ENCODE measurements at regions not wholly inside any gene's neighbourhood (a gene's known extent, or its start where the extent isn't known, plus 50 kb on each side); places are given as distances from the start of the nearest gene placed in this dataset.

- TF ChIP-seq, protein P1, sequence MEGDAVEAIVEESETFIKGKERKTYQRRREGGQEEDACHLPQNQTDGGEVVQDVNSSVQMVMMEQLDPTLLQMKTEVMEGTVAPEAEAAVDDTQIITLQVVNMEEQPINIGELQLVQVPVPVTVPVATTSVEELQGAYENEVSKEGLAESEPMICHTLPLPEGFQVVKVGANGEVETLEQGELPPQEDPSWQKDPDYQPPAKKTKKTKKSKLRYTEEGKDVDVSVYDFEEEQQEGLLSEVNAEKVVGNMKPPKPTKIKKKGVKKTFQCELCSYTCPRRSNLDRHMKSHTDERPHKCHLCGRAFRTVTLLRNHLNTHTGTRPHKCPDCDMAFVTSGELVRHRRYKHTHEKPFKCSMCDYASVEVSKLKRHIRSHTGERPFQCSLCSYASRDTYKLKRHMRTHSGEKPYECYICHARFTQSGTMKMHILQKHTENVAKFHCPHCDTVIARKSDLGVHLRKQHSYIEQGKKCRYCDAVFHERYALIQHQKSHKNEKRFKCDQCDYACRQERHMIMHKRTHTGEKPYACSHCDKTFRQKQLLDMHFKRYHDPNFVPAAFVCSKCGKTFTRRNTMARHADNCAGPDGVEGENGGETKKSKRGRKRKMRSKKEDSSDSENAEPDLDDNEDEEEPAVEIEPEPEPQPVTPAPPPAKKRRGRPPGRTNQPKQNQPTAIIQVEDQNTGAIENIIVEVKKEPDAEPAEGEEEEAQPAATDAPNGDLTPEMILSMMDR (IDR thresholded peaks at IDR 0.05; ENCODE audit: extremely low read depth, insufficient read depth, missing control alignments), result no peak
- no peak for DNase-seq (ENCODE audit: low spot score)
- in situ Hi-C loops (cut with MboI; ENCODE audit: low pct_unique_long_range_greater_than_20kb, low sequenced_read_pairs, unreplicated experiment), result no loop called here
Observed at GRCh38 chr2:83071914-83072313, 1387.2 kb downstream of the SUCLG1 start.

DNA sequence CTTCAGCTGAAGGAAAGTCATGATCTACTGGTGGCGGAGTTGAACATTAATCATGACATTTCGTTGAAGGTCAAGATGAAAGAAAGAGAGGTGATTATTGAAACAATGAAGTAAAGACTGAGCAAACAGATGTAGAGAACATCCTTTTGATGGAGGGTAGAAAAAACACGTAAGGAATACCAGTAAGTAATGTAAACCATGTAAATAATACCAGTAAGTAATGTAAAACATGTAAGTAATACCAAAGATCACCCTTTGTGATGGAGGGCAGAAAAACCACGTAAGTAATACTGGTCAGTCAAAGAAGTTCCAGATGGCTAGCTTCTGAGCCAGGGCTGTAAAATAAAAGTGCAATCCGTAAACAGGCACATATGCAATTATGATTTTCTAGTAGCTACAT is 1387.7 kb downstream of the SUCLG1 start:
- DNase-seq (ENCODE audit: low spot score), result no peak
- TF ChIP-seq, protein P1 (IDR thresholded peaks at IDR 0.05; ENCODE audit: extremely low read depth, insufficient read depth, missing control alignments), result no peak
- in situ Hi-C loops (cut with MboI; ENCODE audit: low pct_unique_long_range_greater_than_20kb, low sequenced_read_pairs, unreplicated experiment), result no loop called here

DNA sequence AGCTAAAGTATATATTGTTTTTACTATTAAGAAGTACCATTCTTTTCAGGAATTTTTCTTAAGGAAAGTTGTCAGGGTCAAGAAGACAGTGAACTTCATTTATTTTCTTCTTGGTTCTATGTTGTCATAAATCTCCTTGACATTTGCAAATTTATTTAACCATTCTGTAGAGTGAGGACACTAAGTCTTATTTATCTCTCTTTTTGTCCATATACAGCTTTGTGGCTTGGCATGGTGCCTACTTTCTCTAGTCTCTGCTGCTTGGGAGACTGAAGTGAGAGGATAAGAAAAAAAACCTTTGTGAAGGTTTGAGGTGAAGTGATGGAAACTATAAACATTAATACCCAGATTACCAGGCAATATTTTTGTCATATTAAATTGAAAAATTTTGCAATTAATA is 1389.4 kb downstream of the SUCLG1 start:
- DNase-seq (ENCODE audit: low spot score), result no peak
- TF ChIP-seq, protein P1 (IDR thresholded peaks at IDR 0.05; ENCODE audit: extremely low read depth, insufficient read depth, missing control alignments), result no peak

DNA sequence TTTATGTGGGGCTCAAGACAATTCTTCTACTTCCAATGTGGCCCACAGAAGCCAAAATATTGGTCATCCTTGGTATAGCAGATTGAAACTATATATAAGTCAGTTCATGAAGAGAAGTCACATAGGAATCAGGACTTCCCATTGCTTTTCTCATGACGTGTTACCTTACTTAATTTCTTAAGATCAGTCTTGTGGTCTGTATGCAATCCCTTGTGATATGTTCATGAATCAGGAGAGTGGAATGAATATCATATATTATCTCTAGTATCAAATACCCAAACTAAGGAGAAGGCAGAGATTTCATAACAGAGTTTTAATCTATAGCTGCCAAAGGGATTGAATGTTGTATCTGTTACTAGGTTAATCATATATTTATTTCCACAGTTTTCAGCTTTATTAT is 1390.4 kb downstream of the SUCLG1 start:
- no peak for DNase-seq (ENCODE audit: low spot score)
- TF ChIP-seq, protein P1 (IDR thresholded peaks at IDR 0.05; ENCODE audit: extremely low read depth, insufficient read depth, missing control alignments), result no peak

More for the DNA sequence above, 1389.4 kb downstream of the SUCLG1 start:
- in situ Hi-C loops (cut with MboI; ENCODE audit: low pct_unique_long_range_greater_than_20kb, low sequenced_read_pairs, unreplicated experiment), result no loop called here

GRCh38 chr2:83067947-83068346 is 1391.1 kb downstream of the SUCLG1 start:
- TF ChIP-seq, protein P1 (IDR thresholded peaks at IDR 0.05; ENCODE audit: extremely low read depth, insufficient read depth, missing control alignments), result no peak
- no peak for DNase-seq (ENCODE audit: low spot score)
- in situ Hi-C loops (cut with MboI; ENCODE audit: low pct_unique_long_range_greater_than_20kb, low sequenced_read_pairs, unreplicated experiment), result no loop called here

More for the DNA sequence above, 1390.4 kb downstream of the SUCLG1 start:
- in situ Hi-C loops (cut with MboI; ENCODE audit: low pct_unique_long_range_greater_than_20kb, low sequenced_read_pairs, unreplicated experiment), result no loop called here

GRCh38 chr2:83063933-83064332 is 1395.1 kb downstream of the SUCLG1 start:
- DNase-seq (ENCODE audit: low spot score), result no peak

More at GRCh38 chr2:83063933-83064332, 1395.1 kb downstream of the SUCLG1 start:
- in situ Hi-C loops (cut with MboI; ENCODE audit: low pct_unique_long_range_greater_than_20kb, low sequenced_read_pairs, unreplicated experiment), result no loop called here
- TF ChIP-seq, protein P1 (IDR thresholded peaks at IDR 0.05; ENCODE audit: extremely low read depth, insufficient read depth, missing control alignments), result no peak

All from GM13977 (cell line).